Mucosa of descending colon (tissue), 3 donors: ENCODE measurements at regions not wholly inside any gene's neighbourhood (a gene's known extent, or its start where the extent isn't known, plus 50 kb on each side); places are given as distances from the start of the nearest gene placed in this dataset.

Experiments used
- ATAC-seq: fragments of 200-7000 bp; cut with Tn5 transposase; one replicate; pipeline ENCODE4 v1.9.1; 2020; ENCODE audit warnings: mild to moderate bottlenecking, moderate library complexity
- DNase-seq, 3 donors: peaks; one replicate each; pipeline ENCODE4 v3.0.0-alpha.2; 2020
- H3K36me3 ChIP-seq: fragments of 200-600 bp; one replicate; pipeline ENCODE4 v1.8.0; 2021; ENCODE audit warnings: low read depth, mild to moderate bottlenecking
- H3K4me1 ChIP-seq: fragments of 200-600 bp; one replicate; pipeline ENCODE4 v1.8.0; 2021; ENCODE audit warnings: low read depth, mild to moderate bottlenecking
- H3K4me3 ChIP-seq: fragments of 200-600 bp; one replicate; pipeline ENCODE4 v1.8.0; 2021; ENCODE audit warnings: mild to moderate bottlenecking
- H3K9me3 ChIP-seq: fragments of 200-600 bp; one replicate; pipeline ENCODE4 v1.8.0; 2021; ENCODE audit warnings: mild to moderate bottlenecking
- CTCF ChIP-seq: fragments of 200-600 bp; IDR thresholded peaks from one replicate; pipeline ENCODE4 v1.8.0; 2022; ENCODE audit warnings: antibody characterized with exemption, mild to moderate bottlenecking
- intact Hi-C, 2 donors: fragments of 100-400 bp; cut with DNase I in 1 of 2; cut with micrococcal nuclease in 1 of 2; formaldehyde crosslinking; loops; one replicate each; pipeline versions ENCODE4 v1.11.0 to v1.11.1; 2022; cut with DNase I, micrococcal nuclease
- donor health status: DM: no; HTN: no; CAD: no; lungs with moderate emphysema.
- donor health status: DM: no; HTN: no; CAD: no.
- donor health status: DM: no; HTN: yes; CAD: no.

- ATAC-seq (no peak), DNase-seq (no peak)
- Histone ChIP-seq H3K9me3 (no peaks in the 10 kb centered on the region), H3K36me3 (no peaks in the 10 kb centered on the region), H3K4me1 (no peaks in the 10 kb centered on the region), H3K4me3 (no peak overlapping the region)
- TF ChIP-seq CTCF, result no peak
- intact Hi-C loops, result no loop called here
Observed at GRCh38 chr10:56266120-56266519, 94.9 kb downstream of the ZWINT start.

- no peaks in the 10 kb centered on the region for H3K4me1 ChIP-seq
- ATAC-seq (no peak), DNase-seq (no peak)
- H3K4me3 ChIP-seq, result no peak overlapping the region
- no peak for TF ChIP-seq CTCF
- H3K36me3 ChIP-seq, result no peaks in the 10 kb centered on the region
- intact Hi-C loops, result no loop called here
- H3K9me3 ChIP-seq, result no peaks in the 10 kb centered on the region
Observed at GRCh38 chr10:56258991-56259390, 102.1 kb downstream of the ZWINT start.

- no peaks in the 10 kb centered on the region for H3K36me3 ChIP-seq
- intact Hi-C loops, result no loop called here
- ATAC-seq, result no peak
- no peaks in the 10 kb centered on the region for H3K9me3 ChIP-seq
- no peaks in the 10 kb centered on the region for H3K4me1 ChIP-seq
- DNase-seq, result no peak
- TF ChIP-seq CTCF, result no peak
- no peak overlapping the region for H3K4me3 ChIP-seq
Observed at GRCh38 chr10:56258378-56258777, 102.7 kb downstream of the ZWINT start.

- Histone ChIP-seq H3K4me1 (no peaks in the 10 kb centered on the region), H3K36me3 (no peaks in the 10 kb centered on the region), H3K9me3 (no peaks in the 10 kb centered on the region), H3K4me3 (no peak overlapping the region)
- intact Hi-C loops, result no loop called here
- TF ChIP-seq CTCF, result no peak
- ATAC-seq (no peak), DNase-seq (peak in 1 of 3 donors; percentile 7)
Observed at GRCh38 chr10:56255298-56255697, 105.8 kb downstream of the ZWINT start.

GRCh38 chr10:56240471-56240870 is 120.6 kb downstream of the ZWINT start:
- no peaks in the 10 kb centered on the region for H3K9me3 ChIP-seq
- intact Hi-C loops, result no loop called here
- no peak for TF ChIP-seq CTCF
- H3K4me3 ChIP-seq, result no peak overlapping the region
- H3K36me3 ChIP-seq, result no peaks in the 10 kb centered on the region
- ATAC-seq (no peak), DNase-seq (no peak)
- H3K4me1 ChIP-seq, result no peaks in the 10 kb centered on the region

GRCh38 chr10:56231436-56231835 is 129.6 kb downstream of the ZWINT start:
- ATAC-seq (no peak), DNase-seq (no peak)
- Histone ChIP-seq H3K9me3 (no peaks in the 10 kb centered on the region), H3K4me3 (no peak overlapping the region), H3K36me3 (no peaks in the 10 kb centered on the region), H3K4me1 (no peaks in the 10 kb centered on the region)
- no peak for TF ChIP-seq CTCF
- intact Hi-C loops, result no loop called here
